GM12873 (cell line): ENCODE measurements at regions not wholly inside any gene's neighbourhood (a gene's known extent, or its start where the extent isn't known, plus 50 kb on each side); places are given as distances from the start of the nearest gene placed in this dataset.

Source experiments
- CTCF ChIP-seq: IDR thresholded peaks from 2 replicates; pipeline ENCODE4 v1.5.1; 2012; ENCODE audit warnings: low read depth, mild to moderate bottlenecking, moderate library complexity, low read length, control low read depth; ENCODE audit not compliant: insufficient read depth; ENCODE audit errors: missing control alignments

- no peak for TF ChIP-seq CTCF
These were observed 247.5 kb downstream of the CMPK2 start for GRCh38 chr2:6618201-6618600.

GRCh38 chr2:6623746-6624145, 242.0 kb downstream of the CMPK2 start:
- TF ChIP-seq CTCF: no peak

- no peak for TF ChIP-seq CTCF
These were observed 239.2 kb downstream of the CMPK2 start for GRCh38 chr2:6626401-6627012.

- no peak for TF ChIP-seq CTCF
These were observed 238.4 kb downstream of the CMPK2 start for GRCh38 chr2:6627316-6627715.

- no peak for TF ChIP-seq CTCF
These were observed 235.5 kb downstream of the CMPK2 start for GRCh38 chr2:6630209-6630608.

- TF ChIP-seq CTCF: no peak
These were observed 230.4 kb downstream of the CMPK2 start for GRCh38 chr2:6635296-6635695.

- no peak for TF ChIP-seq CTCF
These were observed 228.4 kb downstream of the CMPK2 start for GRCh38 chr2:6637330-6637729.
